RCC 7860 (cell line): ENCODE measurements at regions not wholly inside any gene's neighbourhood (a gene's known extent, or its start where the extent isn't known, plus 50 kb on each side); places are given as distances from the start of the nearest gene placed in this dataset.
"Not testable (repeated sequence)": the region's sequence is repeated elsewhere in the genome, so short reads cannot be mapped to it uniquely, and the experiment has no call there.

Experiments used
- DNase-seq: peaks from one replicate; pipeline ENCODE4 v3.0.0-alpha.2; 2015; ENCODE audit warnings: low spot score
- FAIRE-seq: peaks from 2 replicates; lab custom pipeline; 2012; peaks lifted over from hg19 to GRCh38; lab: Jason Lieb, UNC

- DNase-seq (no peak), FAIRE-seq (no peak)
Observed at GRCh38 chr18:37872562-37872961, 307.0 kb upstream of the CELF4 start.

- DNase-seq = no peak
- no peak for FAIRE-seq
Observed at GRCh38 chr18:37871561-37871960, 306.0 kb upstream of the CELF4 start.

GRCh38 chr18:37869051-37869450 lies 303.5 kb upstream of the CELF4 start:
- DNase-seq = no peak

GRCh38 chr18:37864122-37864521 lies 298.5 kb upstream of the CELF4 start:
- DNase-seq = no peak
- no peak for FAIRE-seq

More at GRCh38 chr18:37869051-37869450, 303.5 kb upstream of the CELF4 start:
- no peak for FAIRE-seq

- FAIRE-seq = no peak
- no peak for DNase-seq
Observed at GRCh38 chr18:37861981-37862380, 296.4 kb upstream of the CELF4 start.

GRCh38 chr18:37854396-37854795 lies 288.8 kb upstream of the CELF4 start:
- DNase-seq (no peak), FAIRE-seq (no peak)

GRCh38 chr18:37853706-37854105 lies 288.1 kb upstream of the CELF4 start:
- DNase-seq = no peak
- FAIRE-seq = no peak

- FAIRE-seq = no peak
- no peak for DNase-seq
Observed at GRCh38 chr18:37852464-37852863, 286.9 kb upstream of the CELF4 start.

GRCh38 chr18:37847544-37847943 lies 281.9 kb upstream of the CELF4 start:
- FAIRE-seq (no peak), DNase-seq (no peak)

GRCh38 chr18:37846996-37847395 lies 281.4 kb upstream of the CELF4 start:
- DNase-seq (no peak), FAIRE-seq (no peak)

GRCh38 chr18:37845498-37845897 lies 279.9 kb upstream of the CELF4 start:
- DNase-seq (no peak), FAIRE-seq (no peak)

- no peak for DNase-seq
- no peak for FAIRE-seq
Observed at GRCh38 chr18:37844209-37844970, 278.8 kb upstream of the CELF4 start.

- FAIRE-seq = no peak
- DNase-seq = no peak
Observed at GRCh38 chr18:37838083-37838482, 272.5 kb upstream of the CELF4 start.

GRCh38 chr18:37836071-37836970 lies 270.7 kb upstream of the CELF4 start:
- FAIRE-seq (no peak), DNase-seq (no peak)

GRCh38 chr18:37832010-37832695 lies 266.6 kb upstream of the CELF4 start:
- FAIRE-seq, DNase-seq: not testable (repeated sequence)

- FAIRE-seq = no peak
Observed at GRCh38 chr18:37812961-37813360, 247.4 kb upstream of the CELF4 start.

GRCh38 chr18:37805773-37806404 lies 240.3 kb upstream of the CELF4 start:
- no peak for FAIRE-seq

More at GRCh38 chr18:37812961-37813360, 247.4 kb upstream of the CELF4 start:
- DNase-seq = no peak

GRCh38 chr18:37796823-37797349 lies 231.3 kb upstream of the CELF4 start:
- DNase-seq (no peak), FAIRE-seq (no peak)

More at GRCh38 chr18:37805773-37806404, 240.3 kb upstream of the CELF4 start:
- DNase-seq = no peak

- DNase-seq (no peak), FAIRE-seq (no peak)
Observed at GRCh38 chr18:37787452-37787851, 221.9 kb upstream of the CELF4 start.

- no peak for DNase-seq
- FAIRE-seq = no peak
Observed at GRCh38 chr18:37783771-37784170, 218.2 kb upstream of the CELF4 start.
